Fibroblast of pulmonary artery (primary cell): ENCODE measurements at regions not wholly inside any gene's neighbourhood (a gene's known extent, or its start where the extent isn't known, plus 50 kb on each side); places are given as distances from the start of the nearest gene placed in this dataset.

ENCODE experiments used
- DNase-seq: peaks from one replicate; pipeline ENCODE4 v3.0.0-alpha.2; 2010; ENCODE audit warnings: low read depth
- H3K4me3 ChIP-seq: replicated peaks from 2 replicates; pipeline ENCODE4 v1.5.1; 2011; ENCODE audit warnings: low read depth, mild to moderate bottlenecking, control low read depth, low read length, moderate library complexity
- CTCF ChIP-seq: IDR thresholded peaks from 2 replicates; pipeline ENCODE4 v1.5.1; 2011; ENCODE audit warnings: mild to moderate bottlenecking, control low read depth, low read length, inconsistent platforms; ENCODE audit errors: missing control alignments

DNA sequence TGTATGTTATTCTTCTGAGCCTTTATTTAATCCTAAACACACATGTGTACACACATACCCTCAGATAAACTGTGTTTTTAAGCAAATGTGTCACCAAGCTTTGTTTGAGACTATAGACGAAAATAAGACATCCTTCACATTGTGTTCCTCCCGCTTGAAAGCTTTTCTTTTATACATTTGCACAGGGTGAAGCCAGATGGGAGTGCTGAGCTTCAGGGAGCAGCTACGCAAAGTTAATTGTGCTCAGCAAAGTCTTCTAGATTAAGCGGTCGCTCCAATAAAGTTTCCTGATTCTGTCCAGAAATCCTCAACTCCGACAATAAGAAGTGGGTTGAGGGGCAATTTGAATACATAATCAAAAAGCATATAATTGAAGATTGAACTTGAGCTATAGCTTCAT is 117.2 kb upstream of the ARGLU1 start:
- no peak overlapping the region for H3K4me3 ChIP-seq
- no peak for DNase-seq
- no peak for TF ChIP-seq CTCF

- no peak overlapping the region for H3K4me3 ChIP-seq
- DNase-seq: no peak
- TF ChIP-seq CTCF: no peak
Measured at GRCh38 chr13:106683918-106684317, 116.0 kb upstream of the ARGLU1 start.

- TF ChIP-seq CTCF: no peak
- H3K4me3 ChIP-seq: no peak overlapping the region
- DNase-seq: no peak
Measured at GRCh38 chr13:106683179-106683578, 115.2 kb upstream of the ARGLU1 start.

DNA sequence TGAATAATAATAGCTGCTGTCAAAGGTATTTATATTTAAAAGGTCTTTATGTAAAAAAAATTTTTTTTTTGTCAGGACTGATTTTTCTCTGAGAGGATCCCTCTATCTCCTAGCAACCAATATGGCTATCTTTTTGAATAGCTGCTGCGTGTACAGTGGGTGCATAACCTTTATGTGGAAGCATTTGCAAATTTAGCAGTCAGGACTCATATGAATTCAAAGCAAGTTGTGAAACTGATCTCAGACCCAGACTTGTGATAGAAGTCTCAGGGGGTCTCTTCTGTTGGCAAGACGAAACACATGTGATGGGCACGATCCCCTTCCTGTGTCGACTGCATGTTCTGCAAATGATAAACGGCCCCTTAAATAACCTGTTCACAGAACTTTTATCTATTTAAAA is 114.1 kb upstream of the ARGLU1 start:
- H3K4me3 ChIP-seq: no peak overlapping the region
- no peak for TF ChIP-seq CTCF
- no peak for DNase-seq

DNA sequence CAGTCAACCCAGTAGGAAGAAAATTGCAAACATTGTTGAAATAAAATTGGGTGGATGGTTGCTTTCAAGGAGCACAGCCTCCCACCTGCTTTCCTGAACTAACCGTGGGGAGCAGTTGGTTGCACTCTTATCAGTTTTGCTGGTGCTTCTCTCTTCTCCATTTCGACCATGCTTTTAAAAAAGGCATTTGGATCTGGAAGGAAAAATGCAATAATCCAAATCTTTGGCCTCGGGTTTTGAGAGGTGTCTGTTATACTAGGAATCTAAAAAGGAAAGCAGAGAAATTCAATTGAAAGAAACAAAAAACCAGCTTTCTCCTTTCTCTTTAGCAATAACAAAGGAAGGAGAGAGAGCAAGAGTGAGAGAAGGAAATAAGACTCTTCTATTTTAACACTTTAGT is 113.6 kb upstream of the ARGLU1 start:
- no peak for TF ChIP-seq CTCF
- no peak for DNase-seq

DNA sequence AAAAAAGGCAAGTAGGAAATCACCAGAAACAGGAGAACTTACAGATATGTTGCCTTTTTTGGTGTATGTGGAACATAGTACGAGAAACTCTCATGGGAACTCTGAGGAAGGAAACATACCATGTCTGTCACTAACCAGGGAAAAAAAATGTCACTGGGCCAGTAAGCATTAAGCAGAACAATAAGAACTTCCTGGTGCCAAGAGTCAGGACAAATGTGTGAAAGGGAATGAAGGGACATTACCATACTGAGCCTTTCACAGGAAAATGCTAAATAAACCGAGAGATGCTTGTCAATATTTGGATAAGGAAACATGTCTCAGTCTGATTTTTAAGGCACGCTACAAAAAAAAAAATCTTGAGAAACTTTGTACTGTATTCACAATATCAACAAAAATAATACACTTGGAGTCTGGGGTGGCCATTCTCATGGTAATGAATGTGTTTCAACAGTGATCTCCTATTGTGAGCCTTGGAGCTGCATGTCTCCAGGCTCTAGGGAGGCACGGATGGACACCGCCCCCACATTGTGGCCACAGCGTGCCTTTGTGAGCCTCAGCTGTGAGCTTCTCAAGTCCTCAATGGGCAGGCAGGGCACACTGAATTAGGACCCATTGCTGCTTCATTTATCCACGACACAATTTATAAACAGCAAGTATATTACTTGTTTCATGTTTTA is 113.0 kb upstream of the ARGLU1 start:
- H3K4me3 ChIP-seq: no peak overlapping the region
- no peak for TF ChIP-seq CTCF
- DNase-seq: no peak

More for the DNA sequence above, 113.6 kb upstream of the ARGLU1 start:
- H3K4me3 ChIP-seq: no peak overlapping the region
